HepG2 (cell line): ENCODE measurements at regions not wholly inside any gene's neighbourhood (a gene's known extent, or its start where the extent isn't known, plus 50 kb on each side); places are given as distances from the start of the nearest gene placed in this dataset.

Experiments
- ELF4 ChIP-seq: sonication (generic); formaldehyde crosslinking; IDR thresholded peaks from 2 replicates; pipeline ENCODE4 v1.5.0; 2020; ENCODE audit warnings: missing genetic modification reagents, mild to moderate bottlenecking, moderate library complexity, borderline replicate concordance
- GFI1 ChIP-seq: sonication (generic); formaldehyde crosslinking; IDR thresholded peaks from 2 replicates; pipeline ENCODE4 v1.5.0; 2020; ENCODE audit warnings: missing genetic modification reagents, mild to moderate bottlenecking, borderline replicate concordance
- RAD51 ChIP-seq: fragments of 450-650 bp; IDR thresholded peaks from 2 replicates; pipeline ENCODE4 v1.6.1; 2016; ENCODE audit warnings: borderline replicate concordance
- SIX1 ChIP-seq: sonication (generic); formaldehyde crosslinking; IDR thresholded peaks from 2 replicates; pipeline ENCODE4 v1.4.0; 2020; ENCODE audit warnings: missing genetic modification reagents, borderline replicate concordance
- TFAP4 ChIP-seq: sonication (generic); IDR thresholded peaks from 2 replicates; pipeline ENCODE4 v1.6.1; 2016; ENCODE audit warnings: low read depth, borderline replicate concordance
- ZNF142 ChIP-seq: sonication (generic); formaldehyde crosslinking; IDR thresholded peaks from 2 replicates; pipeline ENCODE4 v1.4.0; 2020; ENCODE audit warnings: missing genetic modification reagents
- ZNF282 ChIP-seq: fragments of 450-650 bp; IDR thresholded peaks from 2 replicates; pipeline ENCODE4 v1.6.1; 2018; ENCODE audit not compliant: partially characterized antibody
- ZNF691 ChIP-seq: sonication (generic); formaldehyde crosslinking; IDR thresholded peaks from 2 replicates; pipeline ENCODE4 v1.4.0; 2020; ENCODE audit warnings: missing genetic modification reagents, low read depth, mild to moderate bottlenecking, borderline replicate concordance

GRCh38 chr6:106829451-106829850 is 145.1 kb downstream of the CD24 start (continued):
- TF ChIP-seq ZNF691 (CRISPR knock-in tag) (no peak), GFI1 (CRISPR knock-in tag) (no peak), TFAP4 (no peak), ELF4 (CRISPR knock-in tag) (no peak), ZNF142 (CRISPR knock-in tag) (no peak), SIX1 (CRISPR knock-in tag) (no peak), RAD51 (no peak), ZNF282 (no peak)
